UCSD-AML1 (cell line): ENCODE measurements at regions not wholly inside any gene's neighbourhood (a gene's known extent, or its start where the extent isn't known, plus 50 kb on each side); places are given as distances from the start of the nearest gene placed in this dataset.
"Not testable (repeated sequence)": the region's sequence is repeated elsewhere in the genome, so short reads cannot be mapped to it uniquely, and the experiment has no call there.

Experiments
- DNase-seq: peaks from one replicate; lab custom pipeline; 2025; ENCODE audit not compliant: unreplicated experiment; lab: John Stamatoyannopoulos, UW

- no peak for DNase-seq
These were observed 133.8 kb upstream of the F3 start for GRCh38 chr1:94675373-94675772.

- no peak for DNase-seq
These were observed 133.3 kb upstream of the F3 start for GRCh38 chr1:94674876-94675275.

- DNase-seq: no peak
These were observed 131.4 kb upstream of the F3 start for GRCh38 chr1:94672934-94673333.

GRCh38 chr1:94672001-94672400, 130.4 kb upstream of the F3 start:
- no peak for DNase-seq

DNA sequence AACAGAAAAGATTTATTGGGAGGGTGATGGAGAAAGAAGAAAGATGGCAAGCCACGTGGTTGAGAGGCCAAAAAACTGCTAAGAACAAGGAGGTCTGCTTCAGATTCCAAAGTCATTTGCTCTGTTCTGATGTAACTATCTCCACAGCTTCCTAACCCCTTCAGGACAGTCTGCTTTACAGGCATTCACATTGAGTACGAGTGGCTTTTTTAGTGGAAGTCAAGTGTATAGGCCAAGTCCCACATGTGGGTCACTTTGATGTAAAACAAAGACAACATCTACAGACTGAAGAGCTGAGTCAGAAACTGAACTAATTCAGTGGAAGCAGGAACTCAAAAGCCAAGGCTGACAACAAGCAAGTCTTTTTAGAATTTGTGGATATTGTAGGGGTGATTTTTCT, 128.7 kb upstream of the F3 start:
- no peak for DNase-seq

GRCh38 chr1:94669198-94669597, 127.6 kb upstream of the F3 start:
- DNase-seq: no peak

DNA sequence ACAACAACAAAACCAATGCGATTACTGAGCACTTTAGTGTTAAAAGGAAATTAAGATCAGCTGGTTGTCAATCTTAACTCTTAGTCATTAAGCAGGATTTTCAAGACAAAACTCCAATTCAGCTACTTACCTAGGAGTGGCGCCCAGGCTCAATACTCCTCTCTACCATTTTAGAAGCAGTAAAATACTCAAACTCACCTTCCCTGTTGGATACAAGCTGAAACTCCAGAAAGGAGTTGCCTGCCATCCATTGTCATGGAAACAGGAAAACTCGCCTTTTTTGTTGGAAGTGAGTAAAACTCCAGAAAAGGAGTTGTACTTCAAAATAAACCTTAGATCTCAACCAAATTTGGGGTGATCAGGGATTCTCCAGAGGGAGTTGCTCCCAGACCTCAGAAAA, 127.0 kb upstream of the F3 start:
- DNase-seq: no peak

- DNase-seq: no peak
These were observed 126.3 kb upstream of the F3 start for GRCh38 chr1:94667818-94668217.

GRCh38 chr1:94666797-94667196, 125.2 kb upstream of the F3 start:
- DNase-seq: no peak

- no peak for DNase-seq
These were observed 119.9 kb upstream of the F3 start for GRCh38 chr1:94661431-94661932.

DNA sequence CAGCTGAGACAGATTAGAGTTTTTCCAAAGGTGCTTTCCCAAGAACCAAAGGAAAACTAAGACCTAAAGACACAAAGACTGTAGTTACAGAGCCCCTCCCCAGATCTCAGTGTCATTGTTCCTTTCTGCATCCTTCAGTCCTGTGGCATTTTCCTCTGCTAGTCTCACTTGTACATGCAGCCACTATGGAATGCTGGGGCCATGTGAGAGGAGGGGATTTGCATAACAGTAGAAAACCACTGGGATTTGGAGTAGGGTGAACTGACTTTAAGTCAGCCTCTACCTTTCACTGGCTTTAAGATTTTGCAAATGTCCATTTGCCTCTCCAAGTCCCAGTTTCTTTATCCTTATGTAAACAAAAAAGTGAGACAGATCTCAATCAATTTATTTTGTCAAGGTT, 119.4 kb upstream of the F3 start:
- no peak for DNase-seq

DNA sequence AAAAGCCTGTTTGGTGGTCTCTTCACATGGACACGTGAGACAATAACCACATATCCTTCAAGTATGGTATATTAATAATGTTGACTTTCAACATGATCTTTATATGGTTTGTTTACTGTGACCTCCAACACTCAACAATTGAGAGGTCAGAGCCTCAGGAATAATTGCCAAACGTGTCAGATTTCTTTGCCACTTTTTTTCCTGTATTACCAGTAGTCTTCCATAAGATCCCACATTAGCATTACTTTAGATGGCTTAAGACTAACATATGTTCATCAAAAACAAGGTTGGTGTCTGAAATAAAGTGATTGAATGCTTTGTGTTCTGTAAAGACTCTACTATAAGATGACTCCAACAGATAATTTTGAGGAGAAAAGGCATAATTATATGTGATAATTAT, 118.7 kb upstream of the F3 start:
- no peak for DNase-seq

- DNase-seq: not testable (repeated sequence)
These were observed 117.6 kb upstream of the F3 start for GRCh38 chr1:94659202-94659601.

DNA sequence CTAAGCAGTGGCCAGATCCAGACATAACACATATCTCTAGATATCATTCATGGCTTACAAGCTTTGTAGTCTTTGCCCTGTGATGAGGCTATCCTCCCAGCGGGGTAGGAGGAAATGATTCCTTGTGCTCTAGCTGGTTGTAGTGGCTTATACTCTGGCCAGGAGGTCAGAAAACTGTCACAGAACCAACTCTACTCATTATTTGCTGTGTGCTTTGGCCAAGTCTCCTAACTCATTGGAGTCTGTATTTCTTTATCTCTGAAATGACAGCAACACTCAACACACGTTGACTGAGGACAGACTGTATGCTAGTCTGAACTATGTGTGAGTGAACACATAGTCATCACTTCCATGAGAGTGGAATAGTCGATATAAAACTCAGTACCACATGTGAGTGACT, 116.7 kb upstream of the F3 start:
- no peak for DNase-seq

DNA sequence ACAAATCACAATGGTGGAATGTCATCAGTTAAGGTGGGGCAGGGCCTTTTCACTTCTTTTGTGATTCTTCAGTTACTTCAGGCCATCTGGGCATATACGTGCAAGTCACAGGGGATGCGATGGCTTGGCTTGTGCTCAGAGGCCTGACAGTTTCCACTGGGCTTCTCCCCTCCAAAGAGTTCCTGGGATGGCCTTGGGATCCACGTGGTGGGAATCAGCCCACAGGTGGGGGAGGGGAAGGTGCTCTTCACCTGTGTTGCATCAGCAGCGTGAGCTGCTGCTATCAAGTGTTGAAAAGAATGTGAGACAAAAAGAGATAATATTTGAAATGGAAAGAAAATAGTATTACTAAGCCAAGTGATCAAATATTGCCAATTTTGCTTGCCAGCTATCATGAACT, 116.2 kb upstream of the F3 start:
- not testable (repeated sequence) for DNase-seq

DNA sequence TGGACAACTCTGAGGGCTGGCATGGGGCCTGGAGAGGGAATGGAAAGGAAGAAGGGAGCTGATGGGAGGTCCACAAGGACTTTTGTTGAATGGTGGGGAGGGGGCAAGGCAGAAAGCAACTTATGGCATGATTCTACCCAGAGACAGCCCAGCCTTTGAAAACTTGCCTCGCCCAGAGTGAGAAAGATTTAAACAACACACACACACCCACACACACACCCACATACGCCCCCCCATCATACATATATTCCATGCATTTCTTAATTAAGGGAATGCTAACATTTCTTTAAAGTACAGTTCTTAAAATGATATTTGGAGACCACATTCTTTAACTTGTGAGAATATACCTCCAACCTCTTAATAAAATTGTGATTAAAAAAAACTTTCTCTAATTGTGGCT, 115.4 kb upstream of the F3 start:
- DNase-seq: no peak

DNA sequence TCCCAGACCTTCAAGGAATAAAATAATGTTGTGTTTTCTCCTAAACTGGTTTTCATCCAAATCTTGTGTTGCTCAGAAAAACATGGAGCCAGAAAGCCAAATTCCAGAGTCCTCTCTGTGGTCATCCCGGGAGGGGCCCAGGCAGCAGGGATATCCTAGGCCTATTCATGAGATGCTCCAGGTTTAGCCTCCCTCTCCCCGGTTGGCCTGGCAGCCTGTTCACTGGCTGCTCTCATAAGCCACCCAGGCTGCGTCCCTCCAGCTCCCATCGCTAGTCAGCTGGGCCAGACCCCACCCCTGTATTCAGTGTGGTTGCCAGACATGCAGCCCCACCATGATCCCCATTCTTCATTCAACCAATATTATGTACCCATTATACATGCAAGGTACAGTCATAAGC, 113.4 kb upstream of the F3 start:
- DNase-seq: no peak

GRCh38 chr1:94654459-94654858, 112.9 kb upstream of the F3 start:
- DNase-seq: no peak

- DNase-seq: no peak
These were observed 112.5 kb upstream of the F3 start for GRCh38 chr1:94654031-94654430.

DNA sequence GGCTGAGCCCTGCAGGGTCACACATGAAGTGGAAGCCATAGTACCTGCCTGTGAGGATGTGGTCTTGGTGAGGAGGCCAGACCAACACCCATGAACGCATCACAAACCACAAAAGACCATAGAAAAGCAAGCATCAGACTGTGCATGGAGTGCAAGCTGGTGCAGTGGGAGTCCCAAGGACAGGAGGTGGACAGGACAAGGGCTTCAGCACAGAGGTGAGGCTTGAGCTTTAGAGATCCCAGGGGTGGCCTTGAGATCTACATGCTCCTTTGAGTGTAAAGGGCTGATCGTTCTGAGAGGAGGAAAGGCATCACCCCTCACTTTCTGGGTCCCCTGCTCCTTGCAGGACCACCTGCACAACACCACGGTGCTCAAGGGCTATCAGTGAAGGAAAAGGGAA, 111.9 kb upstream of the F3 start:
- DNase-seq: no peak

- no peak for DNase-seq
These were observed 109.5 kb upstream of the F3 start for GRCh38 chr1:94651076-94651475.

DNA sequence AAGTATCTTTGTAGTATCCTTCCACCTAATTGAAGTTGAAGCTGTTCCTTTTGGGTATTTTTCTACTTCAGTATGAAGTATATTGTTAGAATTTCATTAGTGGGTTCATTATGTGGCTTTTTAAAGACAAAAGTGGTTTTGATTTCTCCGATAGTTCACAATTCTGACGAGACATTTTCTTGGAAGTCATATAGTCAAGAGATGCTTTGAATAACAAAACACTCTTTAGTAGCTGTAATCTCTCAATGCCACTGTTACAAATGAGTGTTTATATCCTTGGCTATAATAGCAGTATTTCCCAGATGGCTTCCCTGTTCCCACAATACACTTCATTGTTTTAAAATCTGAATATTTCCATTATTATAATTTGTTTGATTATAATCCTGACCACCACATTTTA, 108.7 kb upstream of the F3 start:
- DNase-seq: no peak

- no peak for DNase-seq
These were observed 106.9 kb upstream of the F3 start for GRCh38 chr1:94648225-94649007.
